NCI-H146 treated with DMSO at 0.1 percent for 48 hours (cell line): ENCODE measurements at regions not wholly inside any gene's neighbourhood (a gene's known extent, or its start where the extent isn't known, plus 50 kb on each side); places are given as distances from the start of the nearest gene placed in this dataset.
"Not testable (repeated sequence)": the region's sequence is repeated elsewhere in the genome, so short reads cannot be mapped to it uniquely, and the experiment has no call there.

Experiments
- DNase-seq: peaks from one replicate; lab custom pipeline; 2025; ENCODE audit not compliant: unreplicated experiment; lab: John Stamatoyannopoulos, UW

DNA sequence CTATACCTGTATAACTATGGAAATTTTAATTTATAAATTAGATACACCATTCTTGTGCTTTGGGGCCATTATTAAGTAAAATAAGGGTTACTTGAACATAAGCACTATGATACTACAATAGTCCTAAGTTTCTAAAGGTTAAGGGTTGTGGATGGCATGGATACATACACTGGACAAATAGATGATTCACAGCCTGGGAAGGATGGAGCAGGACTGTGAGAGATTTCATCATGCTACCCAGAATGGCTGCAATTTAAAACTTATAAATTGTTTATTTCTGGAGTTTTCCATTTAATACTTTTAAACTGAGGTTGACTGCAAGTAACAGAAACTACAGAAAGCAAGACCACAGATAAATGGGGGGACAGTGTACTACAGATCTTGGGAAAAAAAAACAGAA is 295.8 kb upstream of the ZNF804A start:
- no peak for DNase-seq

DNA sequence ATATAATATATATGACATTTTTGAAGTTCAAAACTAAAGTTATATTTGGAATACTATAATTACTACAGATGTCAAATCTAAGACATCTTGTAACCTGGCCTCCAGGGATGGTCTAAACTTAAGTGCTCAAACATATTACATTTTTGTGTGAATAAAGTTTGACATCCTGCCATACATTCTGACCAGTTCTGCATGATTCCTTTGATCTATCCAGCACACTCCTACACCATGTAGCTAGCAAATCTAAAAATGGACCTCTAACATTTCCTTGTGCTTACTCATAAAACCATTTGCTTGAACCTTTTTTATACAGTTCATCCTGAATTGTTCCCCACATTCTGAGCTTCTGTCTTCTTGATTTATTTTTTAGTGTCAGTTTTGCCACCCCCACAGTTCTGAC is 294.3 kb upstream of the ZNF804A start:
- DNase-seq, result no peak

DNA sequence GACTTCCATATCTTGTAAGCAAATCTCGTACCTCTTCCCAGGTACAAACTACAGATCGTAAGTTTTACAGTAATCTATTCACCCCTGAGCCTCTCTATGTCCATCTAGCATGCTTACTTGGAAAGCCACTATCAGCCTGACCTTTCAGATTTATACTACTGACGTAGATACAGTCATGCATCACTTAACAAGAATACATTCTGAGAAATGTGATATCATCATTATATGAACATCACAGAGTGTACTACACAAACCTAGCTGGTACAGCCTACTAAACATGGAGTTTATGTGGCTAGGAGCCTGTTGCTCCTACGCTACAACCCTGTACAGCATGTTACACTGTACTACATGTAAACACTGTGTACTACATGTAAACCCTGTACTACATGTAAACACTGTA is 293.2 kb upstream of the ZNF804A start:
- DNase-seq, result no peak

DNA sequence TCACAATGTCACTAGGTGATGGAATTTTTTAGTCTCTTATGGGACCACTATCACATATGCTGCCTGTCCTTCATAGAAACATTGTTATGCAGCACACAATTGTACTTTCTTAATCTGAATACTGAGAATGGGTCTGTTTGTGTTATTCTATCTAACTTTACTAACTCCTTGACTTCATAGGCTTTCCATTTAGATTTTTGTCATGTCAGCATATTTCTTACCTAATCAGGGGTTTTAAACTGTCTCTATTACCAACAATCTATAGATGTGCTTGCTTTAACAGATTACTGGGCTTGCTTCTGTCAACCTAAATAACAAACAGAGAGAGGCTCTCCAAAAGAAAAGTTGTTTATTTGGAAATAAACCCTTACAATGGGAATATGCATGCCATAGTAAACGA is 289.6 kb upstream of the ZNF804A start:
- DNase-seq, result no peak

DNA sequence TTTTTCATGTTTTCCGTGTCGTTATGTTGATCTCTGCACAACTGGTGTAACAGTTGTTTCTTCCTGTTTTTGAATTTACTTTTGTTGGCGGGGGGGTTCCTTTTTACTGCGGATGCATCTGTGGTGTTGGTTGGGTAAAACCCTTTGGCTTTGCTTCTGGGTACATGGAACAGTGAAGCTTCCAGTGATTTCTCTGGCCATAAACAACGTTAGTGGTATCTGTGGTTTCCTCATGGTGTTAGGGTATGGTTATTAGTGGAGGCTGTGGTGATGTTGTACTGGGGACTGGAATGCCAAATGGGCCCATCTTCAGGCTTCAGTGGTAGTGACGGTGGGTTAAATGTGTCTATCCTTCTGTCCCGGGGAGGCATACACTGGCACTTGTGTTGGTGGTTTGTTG is 285.4 kb upstream of the ZNF804A start:
- no peak for DNase-seq

DNA sequence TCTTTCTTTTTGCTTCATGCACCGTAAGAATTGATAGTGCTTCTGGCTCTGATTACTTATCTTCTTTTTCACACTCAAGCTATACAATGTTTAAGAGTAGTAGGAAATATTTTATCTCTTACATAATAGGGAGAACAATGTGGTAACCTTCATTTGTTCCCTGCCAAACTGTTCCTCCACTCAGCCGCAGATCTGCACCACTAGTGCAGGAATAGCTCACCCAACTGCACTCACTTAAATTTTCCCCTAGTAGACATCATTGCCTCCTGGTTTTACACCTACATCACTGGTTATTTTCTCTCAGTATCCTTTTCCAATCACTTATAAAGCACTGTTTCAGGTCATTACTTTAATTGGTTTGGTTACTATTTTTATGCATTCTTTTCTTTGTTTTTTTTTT is 283.5 kb upstream of the ZNF804A start:
- no peak for DNase-seq

DNA sequence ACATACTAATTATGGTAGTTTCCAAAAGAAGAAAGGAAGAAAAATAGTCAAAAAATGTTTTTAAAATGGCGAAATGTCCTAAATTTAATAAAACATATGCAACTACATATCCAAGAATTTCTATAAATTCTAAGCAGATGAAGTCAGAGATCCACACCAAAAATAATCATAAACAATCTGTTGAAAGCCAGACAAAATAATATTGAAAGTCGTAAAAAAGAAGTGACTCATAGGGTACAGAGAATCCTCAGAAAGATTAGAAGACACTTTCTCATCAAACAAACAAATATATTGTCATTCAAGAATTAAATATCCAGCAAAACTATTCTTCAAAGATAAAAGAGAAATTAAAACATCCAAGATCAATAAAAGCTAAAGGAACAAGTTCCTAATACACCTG is 281.4 kb upstream of the ZNF804A start:
- no peak for DNase-seq

DNA sequence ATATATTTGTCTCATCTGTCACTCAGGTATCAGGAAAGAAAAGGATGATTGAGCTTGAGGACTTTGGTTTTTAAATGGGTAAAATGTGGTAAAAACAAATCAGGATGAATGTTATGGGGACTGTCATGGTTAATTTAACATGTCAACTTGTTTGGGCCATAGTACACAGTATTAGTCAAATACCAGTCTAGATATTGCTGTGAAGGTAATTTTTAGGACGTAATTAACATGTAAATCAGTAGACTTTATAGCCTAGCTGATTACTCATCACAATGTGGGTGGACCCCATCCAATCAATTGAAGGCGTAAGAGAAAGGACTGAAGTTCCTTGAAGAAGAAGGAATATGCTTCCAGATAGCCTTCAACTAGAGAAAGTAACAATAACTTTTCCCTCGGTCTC is 275.7 kb upstream of the ZNF804A start:
- DNase-seq, result no peak

DNA sequence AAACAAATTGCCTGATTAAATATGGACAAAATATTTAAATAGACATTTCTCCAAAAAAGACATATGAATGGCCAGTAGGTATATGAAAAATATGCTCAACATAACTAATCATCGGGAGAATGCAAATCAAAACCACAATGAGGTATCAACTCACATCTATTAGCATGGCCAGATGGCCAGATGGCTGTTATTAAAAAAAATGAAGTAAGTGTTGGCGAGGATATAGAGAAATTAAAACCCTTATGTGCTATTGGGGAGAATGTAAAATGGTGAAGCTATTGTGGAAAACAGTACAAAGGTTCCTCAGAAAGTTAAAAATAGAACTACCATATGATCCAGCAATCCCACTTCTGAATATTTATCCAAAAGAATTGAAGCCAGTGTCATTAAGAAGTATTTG is 272.3 kb upstream of the ZNF804A start:
- no peak for DNase-seq

DNA sequence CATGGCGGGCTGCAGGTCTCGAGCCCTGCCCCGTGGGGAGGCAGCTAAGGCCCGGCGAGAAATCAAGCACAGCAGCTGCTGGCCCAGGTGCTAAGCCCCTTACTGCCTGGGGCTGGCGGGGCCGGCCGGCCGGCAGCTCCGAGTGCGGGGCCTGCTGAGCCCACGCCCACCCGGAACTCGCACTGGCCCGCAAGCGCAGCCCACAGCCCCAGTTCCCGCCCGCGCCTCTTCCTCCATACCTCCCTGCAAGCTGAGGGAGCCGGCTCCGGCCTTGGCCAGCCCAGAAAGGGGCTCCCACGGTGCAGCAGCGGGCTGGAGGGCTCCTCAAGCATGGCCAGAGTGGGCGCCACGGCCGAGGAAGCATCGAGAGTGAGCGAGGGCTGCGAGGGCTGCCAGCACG is 270.5 kb upstream of the ZNF804A start:
- not testable (repeated sequence) for DNase-seq

DNA sequence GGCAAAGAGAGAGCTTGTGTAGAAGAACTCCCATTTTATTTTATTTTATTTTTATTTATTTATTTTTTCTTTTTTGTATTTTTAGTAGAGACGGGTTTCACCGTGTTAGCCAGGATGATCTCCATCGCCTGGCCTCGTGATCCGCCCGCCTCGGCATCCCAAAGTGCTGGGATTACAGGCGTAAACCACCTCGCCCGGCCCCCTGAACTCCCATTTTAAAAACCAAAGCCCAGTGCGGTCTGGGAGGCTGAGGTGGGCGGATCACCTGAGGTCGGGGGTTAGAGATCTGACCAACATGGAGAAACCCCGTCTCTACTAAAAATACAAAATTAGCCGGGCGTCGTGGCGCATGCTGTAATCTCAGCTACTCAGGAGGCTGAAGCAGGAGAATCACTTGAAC is 267.8 kb upstream of the ZNF804A start:
- not testable (repeated sequence) for DNase-seq

DNA sequence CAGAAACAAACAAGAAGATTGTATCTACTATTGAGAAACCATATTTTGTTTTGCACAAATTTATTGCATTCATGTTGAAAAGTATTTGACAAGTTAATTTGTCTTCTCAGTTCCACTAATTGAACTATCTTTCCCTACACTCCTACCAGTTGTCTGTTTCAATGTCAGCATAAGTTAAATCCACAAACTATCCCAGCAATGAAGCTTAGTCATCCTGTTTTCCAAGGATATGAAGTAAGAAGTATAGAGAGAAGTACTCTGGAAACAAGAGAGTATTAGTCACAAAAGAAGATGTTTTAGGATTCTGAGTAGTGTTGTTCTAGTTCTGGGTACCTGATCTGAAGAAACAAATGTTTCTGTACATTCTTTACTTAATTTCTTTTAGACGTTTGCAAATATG is 261.6 kb upstream of the ZNF804A start:
- no peak for DNase-seq

DNA sequence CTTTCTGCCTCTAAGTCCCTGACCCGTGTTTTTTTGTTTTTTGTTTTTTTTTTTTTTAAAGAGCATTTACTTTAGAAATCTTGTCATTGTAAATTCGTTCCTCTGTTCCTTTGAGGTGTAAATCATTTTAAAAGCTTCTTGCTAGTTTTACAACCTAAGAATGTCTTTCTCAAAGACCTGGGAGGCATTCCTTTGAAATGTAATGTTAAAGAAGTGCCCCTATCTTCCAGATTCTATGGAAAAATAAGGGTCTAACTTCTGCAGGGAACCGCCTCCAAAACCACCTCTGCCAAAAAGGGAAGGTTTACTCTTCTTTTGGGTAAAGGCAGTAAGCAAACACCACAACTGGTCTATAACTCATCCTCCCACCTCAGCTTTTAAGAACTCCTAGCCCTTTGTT is 259.6 kb upstream of the ZNF804A start:
- DNase-seq, result no peak

DNA sequence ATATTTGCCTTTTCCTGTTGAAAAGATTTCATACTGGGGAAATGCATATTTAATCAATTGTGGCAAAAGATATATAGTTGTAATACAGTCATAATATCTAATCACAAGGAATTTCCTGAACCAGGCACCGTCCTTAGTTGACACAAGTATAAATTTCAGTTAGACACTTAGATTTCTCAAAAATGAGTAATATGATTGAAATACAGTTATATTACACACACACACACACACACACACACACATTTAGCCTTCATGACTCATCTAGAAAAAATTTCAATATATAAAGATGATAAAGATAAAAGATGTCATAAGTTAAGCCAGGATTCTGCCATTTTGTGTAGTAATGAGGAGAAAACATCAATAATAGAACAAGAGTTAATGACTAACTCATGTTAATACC is 258.4 kb upstream of the ZNF804A start:
- no peak for DNase-seq

DNA sequence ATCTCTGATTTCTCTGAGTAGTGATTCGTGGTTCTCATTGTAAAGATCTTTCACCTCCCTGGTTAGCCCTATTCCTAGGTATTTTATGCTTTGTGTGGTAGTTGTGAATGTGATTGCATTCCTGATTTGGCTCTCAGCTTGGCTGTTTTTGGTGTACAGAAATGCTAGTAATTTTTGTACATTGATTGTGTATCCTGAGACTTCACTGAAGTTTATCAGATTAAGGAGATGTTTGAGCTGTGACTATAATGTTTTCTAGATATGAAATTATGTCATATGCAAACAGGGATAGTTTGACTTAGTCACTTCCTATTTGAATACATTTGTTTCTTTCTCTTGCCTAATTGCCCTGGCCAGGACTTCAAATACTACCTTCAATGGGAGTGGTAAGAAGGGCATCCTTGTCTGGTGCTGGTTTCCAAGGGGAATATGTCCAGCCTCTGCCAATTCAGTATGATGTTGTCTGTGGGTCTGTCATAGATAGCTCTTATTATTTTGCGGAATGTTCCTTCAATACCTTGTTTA is 251.9 kb upstream of the ZNF804A start:
- no peak for DNase-seq

DNA sequence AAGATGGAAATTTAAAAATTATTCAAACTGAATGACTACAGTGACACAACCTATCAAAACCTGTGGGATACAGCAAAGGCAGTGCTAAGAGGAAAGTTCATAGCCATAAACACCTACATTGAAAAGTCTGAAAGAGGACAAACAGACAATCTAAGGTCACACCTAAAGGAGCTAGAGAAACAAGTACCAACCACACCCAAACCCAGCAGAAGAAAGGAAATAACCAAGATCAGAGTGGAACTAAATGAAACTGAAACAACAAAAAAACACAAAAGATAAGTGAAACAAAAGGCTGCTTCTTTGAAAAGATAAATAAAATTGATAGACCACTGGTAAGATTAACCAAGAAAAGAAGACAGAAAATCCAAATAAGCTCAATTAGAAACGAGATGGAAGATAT is 247.2 kb upstream of the ZNF804A start:
- DNase-seq, result no peak

DNA sequence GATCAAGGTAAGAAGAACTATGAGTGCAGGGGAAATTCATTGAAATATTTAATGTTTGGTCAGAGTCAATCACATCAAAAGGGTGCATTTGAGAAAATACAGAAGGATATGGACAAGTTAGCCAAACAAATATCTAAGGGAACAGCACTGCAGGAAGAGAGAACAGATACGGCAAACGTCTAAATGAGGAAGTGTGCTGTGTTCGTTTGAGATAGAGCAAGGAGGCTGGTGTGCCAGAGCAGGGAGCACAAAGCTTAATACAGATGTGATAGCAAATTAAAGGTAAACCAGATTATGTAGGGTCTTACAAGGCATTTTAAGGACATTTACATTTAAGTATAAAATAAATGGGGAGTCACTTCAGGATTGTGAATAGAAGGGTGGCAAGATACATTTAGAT is 241.3 kb upstream of the ZNF804A start:
- DNase-seq, result no peak

DNA sequence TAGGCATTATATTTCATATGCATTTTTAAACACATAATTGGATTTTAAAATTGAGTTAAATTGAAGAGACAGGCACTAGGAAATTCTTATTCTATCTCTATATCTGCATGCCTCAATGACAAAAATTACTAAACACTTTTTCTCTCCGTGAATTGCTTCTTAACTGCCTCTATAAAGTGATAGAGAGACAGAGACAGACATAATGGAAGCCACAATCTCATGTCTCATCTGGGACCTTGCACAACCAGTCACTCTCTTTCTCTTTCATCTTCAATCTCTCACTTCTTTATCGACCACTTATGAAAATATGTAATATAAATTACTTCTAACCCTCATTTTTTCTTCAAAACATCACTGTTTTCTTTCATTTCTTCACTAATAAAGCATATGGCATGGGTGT is 238.9 kb upstream of the ZNF804A start:
- no peak for DNase-seq

DNA sequence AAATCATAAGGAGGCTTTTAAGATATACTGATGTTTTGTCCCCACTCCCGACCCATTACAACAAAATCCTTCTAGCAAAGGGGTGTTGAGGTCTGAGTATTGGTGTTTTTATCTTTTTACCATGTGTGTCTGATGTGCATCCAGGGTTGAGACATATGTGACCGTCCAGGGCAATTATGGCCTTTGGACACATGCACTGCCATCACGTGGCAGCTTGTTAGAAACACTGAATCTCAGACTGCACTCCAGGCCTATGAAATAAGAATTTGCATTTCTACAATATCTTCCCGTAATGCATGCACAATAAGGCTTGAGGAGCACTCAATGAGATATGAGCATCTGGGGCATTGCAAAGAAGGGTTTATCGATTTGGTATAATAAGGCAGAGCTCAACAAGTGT is 235.1 kb upstream of the ZNF804A start:
- DNase-seq, result no peak

DNA sequence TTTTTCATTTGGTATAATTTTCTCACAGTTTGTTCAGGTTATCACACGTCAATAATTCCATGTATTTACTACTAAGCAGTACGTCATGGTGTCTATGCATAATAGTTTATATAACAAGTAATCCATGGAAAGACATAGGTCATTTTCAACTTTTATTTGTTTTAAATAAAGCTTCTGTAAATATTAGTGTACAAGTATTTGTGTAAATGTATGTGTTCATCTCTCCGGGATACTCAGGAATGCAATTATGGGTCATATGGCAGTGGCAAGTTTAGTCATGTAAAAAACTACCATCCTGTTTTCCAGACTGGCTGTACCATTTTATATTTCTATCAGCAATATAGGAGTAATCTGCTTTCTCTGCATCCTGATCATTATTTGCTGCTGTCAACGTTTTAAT is 231.1 kb upstream of the ZNF804A start:
- DNase-seq, result no peak

DNA sequence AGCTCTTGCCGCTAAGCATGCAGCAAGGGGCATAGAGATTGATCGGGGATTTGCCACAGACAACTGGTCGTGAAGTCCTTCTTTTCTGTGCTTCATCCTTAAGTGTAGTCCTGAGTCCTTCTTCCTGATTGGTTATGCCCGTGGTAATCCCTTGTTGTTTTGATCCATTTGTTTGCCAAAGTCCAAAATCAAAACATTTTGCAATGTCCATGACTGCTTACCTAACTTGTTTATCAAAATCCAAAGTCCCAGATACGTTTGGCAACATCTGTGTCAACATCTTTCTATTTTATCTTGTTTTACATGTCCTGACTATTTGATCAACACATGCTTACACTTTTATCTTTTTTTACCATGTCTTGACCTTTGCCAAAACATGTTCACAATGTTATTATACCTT is 229.0 kb upstream of the ZNF804A start:
- no peak for DNase-seq

DNA sequence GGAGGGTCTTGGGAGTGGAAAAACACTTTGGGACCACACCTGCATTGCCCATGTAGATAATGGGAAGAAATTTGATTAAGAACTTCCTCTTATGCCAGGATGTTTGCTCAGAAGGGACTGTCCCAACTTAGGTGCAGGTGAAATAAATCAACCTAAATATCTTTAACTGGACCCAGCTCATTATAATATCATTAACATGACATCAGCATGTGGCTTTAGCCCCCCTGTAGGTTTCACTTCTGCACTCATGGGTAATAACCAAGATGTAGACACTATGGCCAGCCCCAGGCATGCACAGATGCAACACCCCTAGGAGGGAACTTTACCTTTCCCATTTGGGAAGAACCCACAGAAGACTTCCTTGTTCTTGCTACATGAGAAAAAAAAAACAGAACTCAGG is 227.4 kb upstream of the ZNF804A start:
- no peak for DNase-seq

DNA sequence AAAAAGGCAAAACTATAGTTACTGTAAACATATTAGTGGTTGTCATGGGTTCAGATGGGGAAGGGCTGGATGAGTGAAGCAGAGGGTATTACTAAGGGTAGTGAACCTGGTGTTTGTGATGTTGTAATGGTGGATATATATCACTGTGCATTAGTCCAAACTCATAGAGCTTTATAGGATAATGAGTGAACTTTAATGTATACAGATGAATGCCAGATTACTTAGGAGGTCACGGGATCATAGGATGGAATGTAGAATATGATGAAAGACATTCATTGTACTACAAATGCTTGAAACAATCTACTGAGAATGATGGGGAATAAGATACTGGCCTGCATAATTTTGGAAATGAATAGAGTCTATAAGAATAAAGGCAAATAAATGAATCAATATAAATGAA is 226.7 kb upstream of the ZNF804A start:
- no peak for DNase-seq

DNA sequence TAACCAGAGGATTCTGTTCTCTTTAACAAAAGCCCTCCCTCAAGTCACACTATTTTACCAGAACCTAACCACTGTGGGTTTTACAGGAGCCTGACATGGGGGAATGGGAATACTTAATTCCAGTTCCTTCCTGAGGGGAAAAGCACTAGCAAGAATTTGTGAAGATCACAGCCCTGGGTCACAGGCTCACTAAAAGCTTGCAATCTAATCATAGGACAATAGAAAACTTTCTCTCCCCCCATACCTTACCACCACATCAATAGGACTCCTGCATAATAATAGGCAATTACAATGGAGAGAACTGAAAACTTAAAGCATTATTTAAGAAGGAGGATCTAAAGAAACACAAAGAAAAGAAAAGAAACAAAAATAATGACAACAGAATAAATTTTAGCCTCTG is 225.8 kb upstream of the ZNF804A start:
- DNase-seq, result no peak
